SK-N-SH (cell line): ENCODE measurements at regions not wholly inside any gene's neighbourhood (a gene's known extent, or its start where the extent isn't known, plus 50 kb on each side); places are given as distances from the start of the nearest gene placed in this dataset.

Experiments used
- CTCF ChIP-seq: fragments of 200-600 bp; sonication (generic); IDR thresholded peaks from 2 replicates; pipeline ENCODE4 v1.6.1; 2017; ENCODE audit warnings: antibody characterized with exemption, mild to moderate bottlenecking, moderate library complexity
- EP300 ChIP-seq, 2 experiments: IDR thresholded peaks; 2 replicates each; pipeline versions ENCODE4 v1.4.0 to v1.6.1; 2012; ENCODE audit warnings: borderline replicate concordance in 1 of 2, low read depth in 1 of 2, low read length in 1 of 2
- EZH2phosphoT487 ChIP-seq: fragments of 200-600 bp; sonication (generic); IDR thresholded peaks from 2 replicates; pipeline ENCODE4 v1.6.1; 2017; ENCODE audit warnings: low read depth, mixed run types, mild to moderate bottlenecking, antibody characterized with exemption, moderate library complexity, borderline replicate concordance
- FOXJ3 ChIP-seq: sonication (generic); formaldehyde crosslinking; IDR thresholded peaks from 2 replicates; pipeline ENCODE4 v1.5.1; 2020; ENCODE audit warnings: mild to moderate bottlenecking, missing genetic modification reagents
- NFIC ChIP-seq: IDR thresholded peaks from 2 replicates; pipeline ENCODE4 v1.4.0; 2012; ENCODE audit warnings: borderline replicate concordance
- NRF1 ChIP-seq: IDR thresholded peaks from 2 replicates; pipeline ENCODE4 v1.6.1; 2012; ENCODE audit warnings: low read depth, mild to moderate bottlenecking, low read length
- POLR2AphosphoS5 ChIP-seq: IDR thresholded peaks from 2 replicates; pipeline ENCODE4 v1.6.1; 2012; ENCODE audit warnings: low read depth, low read length
- SMC3 ChIP-seq: IDR thresholded peaks from 2 replicates; pipeline ENCODE4 v1.6.1; 2012; ENCODE audit warnings: low read depth, low read length, improper control_type of control experiment
- TEAD4 ChIP-seq: IDR thresholded peaks from 2 replicates; pipeline ENCODE4 v1.4.0; 2012; ENCODE audit warnings: mild to moderate bottlenecking, borderline replicate concordance; ENCODE audit not compliant: insufficient read depth
- YY1 ChIP-seq: IDR thresholded peaks from 2 replicates; pipeline ENCODE4 v1.4.0; 2012; ENCODE audit warnings: low read depth, mild to moderate bottlenecking

- no peak for TF ChIP-seq NRF1
- no peak for TF ChIP-seq EP300 (IDR thresholded peaks at IDR 0.05; ENCODE audit: borderline replicate concordance in 1 of 2, low read depth in 1 of 2, low read length in 1 of 2)
- TF ChIP-seq FOXJ3 (CRISPR knock-in tag) = no peak
- no peak for TF ChIP-seq NFIC
- TF ChIP-seq YY1 = no peak
- TF ChIP-seq CTCF = no peak
- TF ChIP-seq EZH2phosphoT487 = no peak
- TF ChIP-seq POLR2AphosphoS5 = no peak
- no peak for TF ChIP-seq TEAD4
- TF ChIP-seq SMC3 = no peak
Measured at GRCh38 chr6:153817173-153817572, 221.9 kb upstream of the OPRM1 start.
